Vagina (tissue), 2 donors: ENCODE measurements at regions not wholly inside any gene's neighbourhood (a gene's known extent, or its start where the extent isn't known, plus 50 kb on each side); places are given as distances from the start of the nearest gene placed in this dataset.

Experiments
- DNase-seq, 2 donors: peaks; one replicate each; pipeline ENCODE4 v3.0.0-alpha.2; 2017; ENCODE audit errors: extremely low spot score in 2 of 2
- H3K27ac ChIP-seq: fragments of 200-600 bp; sonication (generic); one replicate; pipeline ENCODE4 v1.5.1; 2019
- H3K27me3 ChIP-seq: fragments of 200-600 bp; sonication (generic); one replicate; pipeline ENCODE4 v1.5.1; 2019
- H3K36me3 ChIP-seq, 2 donors: fragments of 200-600 bp; sonication (generic); one replicate each; pipeline ENCODE4 v1.5.1; 2017 to 2019
- H3K4me1 ChIP-seq: fragments of 200-600 bp; sonication (generic); one replicate; pipeline ENCODE4 v1.5.1; 2019
- H3K4me3 ChIP-seq, 2 donors: fragments of 200-600 bp; sonication (generic); 1 replicate in 1 of 2; 2 replicates in 1 of 2; pipeline ENCODE4 v1.5.1; 2016 to 2019
- H3K9me3 ChIP-seq: fragments of 200-600 bp; sonication (generic); one replicate; pipeline ENCODE4 v1.5.1; 2019
- CTCF ChIP-seq, 3 experiments: fragments of 450-650 bp in 2 of 3; fragments of 200-600 bp in 1 of 3; sonication (generic) in 1 of 3; IDR thresholded peaks; one replicate each; pipeline ENCODE4 v1.5.1; 2017 to 2019; ENCODE audit warnings: antibody characterized with exemption in 3 of 3, mild to moderate bottlenecking in 2 of 3, moderate library complexity in 2 of 3
- POLR2A ChIP-seq, 2 donors: fragments of 450-650 bp; IDR thresholded peaks; one replicate each; pipeline ENCODE4 v1.6.1; 2017; ENCODE audit warnings: antibody characterized with exemption in 2 of 2, mild to moderate bottlenecking in 2 of 2, moderate library complexity in 2 of 2
- POLR2AphosphoS5 ChIP-seq, 2 donors: sonication (generic); formaldehyde crosslinking; IDR thresholded peaks; one replicate each; pipeline ENCODE4 v1.9.0; 2017; ENCODE audit warnings: antibody characterized with exemption in 2 of 2, mild to moderate bottlenecking in 2 of 2, low read depth in 1 of 2; ENCODE audit not compliant: insufficient read depth in 1 of 2
- intact Hi-C: fragments of 100-400 bp; cut with DNase I; formaldehyde crosslinking; loops from one replicate; pipeline ENCODE4 v1.15.1; 2023

- no peak for DNase-seq
- no peak overlapping the region for H3K4me3 ChIP-seq
- no peaks in the 10 kb centered on the region for H3K9me3 ChIP-seq
- no peak overlapping the region for H3K27ac ChIP-seq
- no peaks in the 10 kb centered on the region for H3K36me3 ChIP-seq
- intact Hi-C loops: no loop called here
- no peaks in the 10 kb centered on the region for H3K27me3 ChIP-seq
- H3K4me1 ChIP-seq: no peaks in the 10 kb centered on the region
- TF ChIP-seq CTCF (IDR thresholded peaks at IDR 0.05) (no peak), POLR2A (IDR thresholded peaks at IDR 0.05) (no peak), POLR2AphosphoS5 (IDR thresholded peaks at IDR 0.05; ENCODE audit: insufficient read depth in 1 of 2, low read depth in 1 of 2) (no peak)
Observed at GRCh38 chr13:87344176-87344575, 327.0 kb upstream of the SLITRK5 start.

GRCh38 chr13:87355451-87355850 lies 315.7 kb upstream of the SLITRK5 start:
- no peak for DNase-seq
- no peaks in the 10 kb centered on the region for H3K9me3 ChIP-seq
- no peaks in the 10 kb centered on the region for H3K4me1 ChIP-seq
- H3K4me3 ChIP-seq: no peak overlapping the region
- no peak overlapping the region for H3K27ac ChIP-seq
- H3K36me3 ChIP-seq: no peaks in the 10 kb centered on the region
- intact Hi-C loops: no loop called here
- H3K27me3 ChIP-seq: no peaks in the 10 kb centered on the region
- no peak for TF ChIP-seq POLR2AphosphoS5 (IDR thresholded peaks at IDR 0.05; ENCODE audit: insufficient read depth in 1 of 2, low read depth in 1 of 2)
- TF ChIP-seq CTCF (IDR thresholded peaks at IDR 0.05): no peak
- TF ChIP-seq POLR2A (IDR thresholded peaks at IDR 0.05): no peak

- H3K27ac ChIP-seq: no peak overlapping the region
- no peaks in the 10 kb centered on the region for H3K4me1 ChIP-seq
- TF ChIP-seq CTCF (IDR thresholded peaks at IDR 0.05) (no peak), POLR2AphosphoS5 (IDR thresholded peaks at IDR 0.05; ENCODE audit: insufficient read depth in 1 of 2, low read depth in 1 of 2) (no peak), POLR2A (IDR thresholded peaks at IDR 0.05) (no peak)
- no peaks in the 10 kb centered on the region for H3K9me3 ChIP-seq
- no peak overlapping the region for H3K4me3 ChIP-seq
- intact Hi-C loops: no loop called here
- no peaks in the 10 kb centered on the region for H3K36me3 ChIP-seq
- no peaks in the 10 kb centered on the region for H3K27me3 ChIP-seq
- DNase-seq: no peak
Observed at GRCh38 chr13:87356314-87356713, 314.9 kb upstream of the SLITRK5 start.

GRCh38 chr13:87358319-87358718 lies 312.9 kb upstream of the SLITRK5 start:
- Histone ChIP-seq H3K27ac (no peak overlapping the region), H3K27me3 (no peaks in the 10 kb centered on the region), H3K4me1 (no peaks in the 10 kb centered on the region), H3K4me3 (no peak overlapping the region), H3K36me3 (no peaks in the 10 kb centered on the region), H3K9me3 (no peaks in the 10 kb centered on the region)
- DNase-seq: no peak
- intact Hi-C loops: no loop called here
- TF ChIP-seq POLR2A (IDR thresholded peaks at IDR 0.05) (no peak), POLR2AphosphoS5 (IDR thresholded peaks at IDR 0.05; ENCODE audit: insufficient read depth in 1 of 2, low read depth in 1 of 2) (no peak), CTCF (IDR thresholded peaks at IDR 0.05) (no peak)

- H3K4me3 ChIP-seq: no peak overlapping the region
- intact Hi-C loops: no loop called here
- DNase-seq: no peak
- no peak overlapping the region for H3K27ac ChIP-seq
- no peaks in the 10 kb centered on the region for H3K9me3 ChIP-seq
- H3K4me1 ChIP-seq: no peaks in the 10 kb centered on the region
- TF ChIP-seq CTCF (IDR thresholded peaks at IDR 0.05) (no peak), POLR2A (IDR thresholded peaks at IDR 0.05) (no peak), POLR2AphosphoS5 (IDR thresholded peaks at IDR 0.05; ENCODE audit: insufficient read depth in 1 of 2, low read depth in 1 of 2) (no peak)
- H3K27me3 ChIP-seq: no peaks in the 10 kb centered on the region
- H3K36me3 ChIP-seq: no peaks in the 10 kb centered on the region
Observed at GRCh38 chr13:87361216-87361615, 310.0 kb upstream of the SLITRK5 start.
